Caco-2 (cell line): ENCODE measurements at regions not wholly inside any gene's neighbourhood (a gene's known extent, or its start where the extent isn't known, plus 50 kb on each side); places are given as distances from the start of the nearest gene placed in this dataset.

Experiments
- BruUV-seq: library from RNA; stranded (reverse); fragments of 400-500 nt; replicated peaks from 2 replicates; lab custom pipeline; 2021; lab: Mats Ljungman, UMichigan
- CTCF ChIA-PET: fragments of 300-600 bp; sonication (Branson Sonifier 250); formaldehyde crosslinking; loops from one replicate; lab custom pipeline; 2022; ENCODE audit warnings: antibody characterized with exemption; lab: Charles Lee
- POLR2A ChIA-PET: fragments of 300-600 bp; sonication (Branson Sonifier 250); formaldehyde crosslinking; loops from one replicate; lab custom pipeline; 2022; ENCODE audit warnings: antibody characterized with exemption; lab: Charles Lee
- DNase-seq, 2 experiments: peaks; one replicate each; pipeline versions ENCODE4 v3.0.0 to v3.0.0-alpha.2; 2020 to 2022
- H3K27me3 ChIP-seq: replicated peaks from 2 replicates; pipeline ENCODE4 v1.6.0; 2011; ENCODE audit warnings: low read length; ENCODE audit not compliant: control insufficient read depth, insufficient read depth
- H3K36me3 ChIP-seq: 2 replicates; pipeline ENCODE4 v1.5.1; 2011; ENCODE audit warnings: low read length; ENCODE audit not compliant: control insufficient read depth, insufficient read depth
- H3K4me1 ChIP-seq: fragments of 250-450 bp; sonication (Bioruptor Pico); 2 replicates; pipeline ENCODE4 v1.5.1; 2020; ENCODE audit warnings: mild to moderate bottlenecking
- H3K4me3 ChIP-seq: 2 replicates; pipeline ENCODE4 v1.5.1; 2011; ENCODE audit warnings: low read depth, mild to moderate bottlenecking, control low read depth, low read length
- H3K9me3 ChIP-seq: fragments of 250-450 bp; sonication (Bioruptor Pico); 2 replicates; pipeline ENCODE4 v1.5.1; 2020; ENCODE audit warnings: mild to moderate bottlenecking, moderate library complexity
- H3K27ac Mint-ChIP-seq: one replicate; pipeline ENCODE4 v1.8.0; 2022; ENCODE audit warnings: mixed read lengths; ENCODE audit not compliant: unreplicated experiment
- H3K27me3 Mint-ChIP-seq: one replicate; pipeline ENCODE4 v1.8.0; 2022; ENCODE audit warnings: mixed read lengths; ENCODE audit not compliant: insufficient read depth, unreplicated experiment
- H3K36me3 Mint-ChIP-seq: one replicate; pipeline ENCODE4 v1.8.0; 2022; ENCODE audit warnings: mild to moderate bottlenecking, mixed read lengths; ENCODE audit not compliant: insufficient read depth, unreplicated experiment
- H3K4me1 Mint-ChIP-seq: one replicate; pipeline ENCODE4 v1.8.0; 2022; ENCODE audit warnings: low read depth, mixed read lengths; ENCODE audit not compliant: unreplicated experiment
- H3K4me3 Mint-ChIP-seq: one replicate; pipeline ENCODE4 v1.8.0; 2022; ENCODE audit warnings: mild to moderate bottlenecking, moderate library complexity, mixed read lengths; ENCODE audit not compliant: unreplicated experiment
- H3K9me3 Mint-ChIP-seq: one replicate; pipeline ENCODE4 v1.8.0; 2022; ENCODE audit warnings: mixed read lengths; ENCODE audit not compliant: unreplicated experiment
- intact Hi-C: fragments of 100-400 bp; cut with micrococcal nuclease; formaldehyde crosslinking; loops from one replicate; pipeline ENCODE4 v1.10.0; 2022; ENCODE audit not compliant: unreplicated experiment
- TF ChIP-seq, protein P1 (sequence below), 2 experiments: fragments of 200-600 bp in 1 of 2; IDR thresholded peaks; 1 replicate in 1 of 2; 2 replicates in 1 of 2; pipeline versions ENCODE4 v1.5.1 to v1.8.0; 2011 to 2022; ENCODE audit warnings: antibody characterized with exemption in 1 of 2, control low read depth in 1 of 2, inconsistent platforms in 1 of 2, low read depth in 1 of 2, low read length in 1 of 2, mild to moderate bottlenecking in 1 of 2, moderate library complexity in 1 of 2; ENCODE audit not compliant: insufficient read depth in 1 of 2, severe bottlenecking in 1 of 2, unreplicated experiment in 1 of 2

DNA sequence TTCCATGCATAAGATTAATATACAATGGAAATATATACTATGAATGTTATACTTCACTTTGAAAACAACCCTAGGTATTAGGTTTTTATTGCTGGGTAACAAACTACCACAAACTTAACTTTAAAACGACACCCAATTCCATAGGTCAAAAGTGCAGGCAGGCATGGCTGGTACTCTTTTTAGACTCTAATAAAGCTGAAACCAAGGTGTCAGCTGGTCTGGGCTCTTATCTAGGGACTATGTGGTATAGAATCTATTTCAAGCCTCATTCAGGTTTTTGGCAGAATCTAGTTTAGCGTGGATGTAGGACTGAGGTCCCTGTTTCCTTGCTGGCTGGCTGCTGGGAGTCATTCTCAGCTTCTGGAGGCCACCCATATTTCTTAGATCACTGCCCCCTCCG, 65.0 kb upstream of the TMEM168 start:
- Mint-ChIP-seq H3K36me3 (no peaks in the 10 kb centered on the region), H3K4me1 (no peaks in the 10 kb centered on the region), H3K27me3 (no peaks in the 10 kb centered on the region), H3K4me3 (no peak overlapping the region), H3K27ac (no peak overlapping the region), H3K9me3 (no peaks in the 10 kb centered on the region)
- Histone ChIP-seq H3K9me3 (no peaks in the 10 kb centered on the region), H3K4me3 (no peak overlapping the region), H3K36me3 (no peaks in the 10 kb centered on the region), H3K4me1 (no peaks in the 10 kb centered on the region), H3K27me3 (no peaks in the 10 kb centered on the region)
- no TSS peak for BruUV-seq
- ChIA-PET POLR2A (no interaction called here), CTCF (no interaction called here)
- no peak for DNase-seq
- TF ChIP-seq, protein P1, sequence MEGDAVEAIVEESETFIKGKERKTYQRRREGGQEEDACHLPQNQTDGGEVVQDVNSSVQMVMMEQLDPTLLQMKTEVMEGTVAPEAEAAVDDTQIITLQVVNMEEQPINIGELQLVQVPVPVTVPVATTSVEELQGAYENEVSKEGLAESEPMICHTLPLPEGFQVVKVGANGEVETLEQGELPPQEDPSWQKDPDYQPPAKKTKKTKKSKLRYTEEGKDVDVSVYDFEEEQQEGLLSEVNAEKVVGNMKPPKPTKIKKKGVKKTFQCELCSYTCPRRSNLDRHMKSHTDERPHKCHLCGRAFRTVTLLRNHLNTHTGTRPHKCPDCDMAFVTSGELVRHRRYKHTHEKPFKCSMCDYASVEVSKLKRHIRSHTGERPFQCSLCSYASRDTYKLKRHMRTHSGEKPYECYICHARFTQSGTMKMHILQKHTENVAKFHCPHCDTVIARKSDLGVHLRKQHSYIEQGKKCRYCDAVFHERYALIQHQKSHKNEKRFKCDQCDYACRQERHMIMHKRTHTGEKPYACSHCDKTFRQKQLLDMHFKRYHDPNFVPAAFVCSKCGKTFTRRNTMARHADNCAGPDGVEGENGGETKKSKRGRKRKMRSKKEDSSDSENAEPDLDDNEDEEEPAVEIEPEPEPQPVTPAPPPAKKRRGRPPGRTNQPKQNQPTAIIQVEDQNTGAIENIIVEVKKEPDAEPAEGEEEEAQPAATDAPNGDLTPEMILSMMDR (IDR thresholded peaks at IDR 0.05; ENCODE audit: insufficient read depth in 1 of 2, low read depth in 1 of 2, low read length in 1 of 2, severe bottlenecking in 1 of 2, unreplicated experiment in 1 of 2): no peak
- intact Hi-C loops: no loop called here

DNA sequence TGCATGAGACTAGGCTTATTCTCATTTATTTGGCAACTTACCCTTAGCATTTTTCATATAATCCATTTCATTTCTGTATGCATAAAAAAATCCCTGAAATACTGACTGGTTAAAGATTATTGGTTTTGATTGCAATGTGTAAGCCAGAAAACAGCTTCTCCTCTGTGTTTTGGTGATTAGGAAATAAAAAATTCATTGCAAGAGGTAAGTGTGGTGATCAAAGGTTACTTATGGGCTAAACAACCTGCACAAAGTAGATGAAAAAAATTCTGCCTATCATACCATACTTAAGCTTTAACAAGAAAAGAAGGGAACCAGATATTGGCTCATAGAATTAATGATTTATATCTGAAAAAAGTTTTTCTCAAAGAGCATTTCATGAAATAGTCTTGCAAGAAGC, 64.0 kb upstream of the TMEM168 start:
- no TSS peak for BruUV-seq
- Histone ChIP-seq H3K4me3 (no peak overlapping the region), H3K4me1 (no peaks in the 10 kb centered on the region), H3K36me3 (no peaks in the 10 kb centered on the region), H3K27me3 (no peaks in the 10 kb centered on the region), H3K9me3 (no peaks in the 10 kb centered on the region)
- Mint-ChIP-seq H3K9me3 (no peaks in the 10 kb centered on the region), H3K4me3 (no peak overlapping the region), H3K27me3 (no peaks in the 10 kb centered on the region), H3K27ac (no peak overlapping the region), H3K36me3 (no peaks in the 10 kb centered on the region), H3K4me1 (no peaks in the 10 kb centered on the region)
- no peak for DNase-seq
- CTCF ChIA-PET: no interaction called here
- TF ChIP-seq, protein P1 (IDR thresholded peaks at IDR 0.05; ENCODE audit: insufficient read depth in 1 of 2, low read depth in 1 of 2, low read length in 1 of 2, severe bottlenecking in 1 of 2, unreplicated experiment in 1 of 2): no peak
- POLR2A ChIA-PET: no interaction called here
- intact Hi-C loops: no loop called here

DNA sequence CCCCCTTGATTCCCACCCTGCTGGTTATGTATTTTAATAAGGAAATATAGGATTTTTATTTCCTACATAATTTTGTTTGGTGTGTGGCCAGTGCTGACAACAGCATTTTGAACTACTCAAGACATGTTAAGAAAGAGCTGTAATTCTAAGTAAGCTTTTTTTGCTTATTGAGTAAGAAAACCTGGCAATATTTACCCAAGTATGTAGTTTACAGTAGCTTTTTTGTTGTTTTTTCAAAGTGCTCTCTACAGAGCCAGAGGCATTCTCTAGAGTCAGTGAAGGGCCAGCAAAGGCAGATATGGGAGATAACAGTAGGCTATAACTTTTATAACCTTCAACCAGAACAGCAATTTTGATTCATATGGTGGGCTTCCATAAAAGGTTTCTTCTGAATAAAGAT, 63.2 kb upstream of the TMEM168 start:
- Histone ChIP-seq H3K4me3 (no peak overlapping the region), H3K27me3 (no peaks in the 10 kb centered on the region), H3K4me1 (no peaks in the 10 kb centered on the region), H3K36me3 (no peaks in the 10 kb centered on the region), H3K9me3 (no peaks in the 10 kb centered on the region)
- POLR2A ChIA-PET: no interaction called here
- no peak for DNase-seq
- H3K27me3 Mint-ChIP-seq: no peaks in the 10 kb centered on the region
- H3K4me3 Mint-ChIP-seq: no peak overlapping the region
- CTCF ChIA-PET: no interaction called here
- TF ChIP-seq, protein P1 (IDR thresholded peaks at IDR 0.05; ENCODE audit: insufficient read depth in 1 of 2, low read depth in 1 of 2, low read length in 1 of 2, severe bottlenecking in 1 of 2, unreplicated experiment in 1 of 2): no peak
- no peaks in the 10 kb centered on the region for H3K9me3 Mint-ChIP-seq
- H3K4me1 Mint-ChIP-seq: no peaks in the 10 kb centered on the region
- intact Hi-C loops: no loop called here
- H3K36me3 Mint-ChIP-seq: no peaks in the 10 kb centered on the region
- no TSS peak for BruUV-seq
- H3K27ac Mint-ChIP-seq: no peak overlapping the region
